HG03097 (cell line): ENCODE measurements at regions not wholly inside any gene's neighbourhood (a gene's known extent, or its start where the extent isn't known, plus 50 kb on each side); places are given as distances from the start of the nearest gene placed in this dataset.

Experiments
- ATAC-seq: cut with Tn5 transposase; IDR thresholded peaks from one replicate; pipeline ENCODE4 v1.9.1; 2021; ENCODE audit not compliant: unreplicated experiment, low FRiP score

GRCh38 chr22:48857202-48857805 is 970.4 kb downstream of the BRD1 start:
- no peak for ATAC-seq

- ATAC-seq: no peak
Observed at GRCh38 chr22:48856308-48856615, 971.4 kb downstream of the BRD1 start.

GRCh38 chr22:48855593-48856307 is 971.9 kb downstream of the BRD1 start:
- no peak for ATAC-seq

GRCh38 chr22:48855013-48855412 is 972.7 kb downstream of the BRD1 start:
- no peak for ATAC-seq

GRCh38 chr22:48853627-48854240 is 973.9 kb downstream of the BRD1 start:
- no peak for ATAC-seq

GRCh38 chr22:48851933-48852549 is 975.6 kb downstream of the BRD1 start:
- ATAC-seq: no peak

GRCh38 chr22:48850658-48851287 is 976.9 kb downstream of the BRD1 start:
- no peak for ATAC-seq

GRCh38 chr22:48849963-48850657 is 977.6 kb downstream of the BRD1 start:
- no peak for ATAC-seq

- no peak for ATAC-seq
Observed at GRCh38 chr22:48849219-48849912, 978.3 kb downstream of the BRD1 start.

- ATAC-seq: no peak
Observed at GRCh38 chr22:48846200-48846599, 981.5 kb downstream of the BRD1 start.

- ATAC-seq: no peak
Observed at GRCh38 chr22:48845356-48845936, 982.2 kb downstream of the BRD1 start.

GRCh38 chr22:48844056-48844675 is 983.5 kb downstream of the BRD1 start:
- no peak for ATAC-seq

GRCh38 chr22:48843640-48844039 is 984.0 kb downstream of the BRD1 start:
- no peak for ATAC-seq

GRCh38 chr22:48842976-48843375 is 984.7 kb downstream of the BRD1 start:
- no peak for ATAC-seq

GRCh38 chr22:48842583-48842945 is 985.1 kb downstream of the BRD1 start:
- ATAC-seq: no peak

GRCh38 chr22:48841881-48842582 is 985.6 kb downstream of the BRD1 start:
- ATAC-seq: no peak

- no peak for ATAC-seq
Observed at GRCh38 chr22:48840112-48840949, 987.3 kb downstream of the BRD1 start.
